ENCODE measurements at regions not wholly inside any gene's neighbourhood (a gene's known extent, or its start where the extent isn't known, plus 50 kb on each side); places are given as distances from the start of the nearest gene placed in this dataset.

- Histone ChIP-seq H3K4me3 (no peak overlapping the region), H3K27me3 (no peaks in the 10 kb centered on the region), H3K27ac (no peak overlapping the region), H3K9me3 (no peaks in the 10 kb centered on the region), H3K4me1 (no peaks in the 10 kb centered on the region), H3K36me3 (no peaks in the 10 kb centered on the region)
- intact Hi-C loops (cut with DNase I): no loop called here
- DNase-seq: no peak
- TF ChIP-seq POLR2AphosphoS5 (IDR thresholded peaks at IDR 0.05): no peak
- no peak for TF ChIP-seq POLR2A (IDR thresholded peaks at IDR 0.05)
- TF ChIP-seq EP300 (IDR thresholded peaks at IDR 0.05): no peak
- no peak for TF ChIP-seq CTCF (IDR thresholded peaks at IDR 0.05)
Measured at GRCh38 chr14:80077262-80077661, 134.0 kb downstream of the DIO2 start.

- H3K36me3 ChIP-seq: no peaks in the 10 kb centered on the region
- TF ChIP-seq POLR2A (IDR thresholded peaks at IDR 0.05): no peak
- TF ChIP-seq EP300 (IDR thresholded peaks at IDR 0.05): no peak
- TF ChIP-seq POLR2AphosphoS5 (IDR thresholded peaks at IDR 0.05): no peak
- no peak for TF ChIP-seq CTCF (IDR thresholded peaks at IDR 0.05)
- H3K27me3 ChIP-seq: no peaks in the 10 kb centered on the region
- no peak overlapping the region for H3K27ac ChIP-seq
- intact Hi-C loops (cut with DNase I): no loop called here
- no peak for DNase-seq
- H3K4me3 ChIP-seq: no peak overlapping the region
- H3K4me1 ChIP-seq: no peaks in the 10 kb centered on the region
- H3K9me3 ChIP-seq: peaks cover 0 to 2% (median 0%) of the 10 kb centered on the region in 4 donors
- 91 to 95% methylated on average over 2 of the region's 2 CpGs for WGBS, 2 donors
Measured at GRCh38 chr14:80074900-80075574, 136.3 kb downstream of the DIO2 start.

GRCh38 chr14:80059041-80059440, 152.3 kb downstream of the DIO2 start:
- Histone ChIP-seq H3K4me3 (no peak overlapping the region), H3K36me3 (no peaks in the 10 kb centered on the region), H3K4me1 (peaks cover 0 to 5% (median 0%) of the 10 kb centered on the region in 4 donors), H3K27me3 (no peaks in the 10 kb centered on the region), H3K9me3 (no peaks in the 10 kb centered on the region), H3K27ac (no peak overlapping the region)
- 84 to 93% methylated on average over 2 of the region's 2 CpGs for WGBS, 2 donors
- DNase-seq: no peak
- intact Hi-C loops (cut with DNase I): no loop called here
- TF ChIP-seq POLR2A (IDR thresholded peaks at IDR 0.05) (no peak), EP300 (IDR thresholded peaks at IDR 0.05) (no peak), POLR2AphosphoS5 (IDR thresholded peaks at IDR 0.05) (no peak), CTCF (IDR thresholded peaks at IDR 0.05) (no peak)

- intact Hi-C loops (cut with DNase I): no loop called here
- Histone ChIP-seq H3K36me3 (no peaks in the 10 kb centered on the region), H3K4me1 (peaks cover 0 to 5% (median 0%) of the 10 kb centered on the region in 4 donors), H3K27ac (no peak overlapping the region), H3K4me3 (no peak overlapping the region), H3K27me3 (no peaks in the 10 kb centered on the region), H3K9me3 (no peaks in the 10 kb centered on the region)
- DNase-seq: no peak
- no peak for TF ChIP-seq POLR2AphosphoS5 (IDR thresholded peaks at IDR 0.05)
- TF ChIP-seq CTCF (IDR thresholded peaks at IDR 0.05): no peak
- no peak for TF ChIP-seq EP300 (IDR thresholded peaks at IDR 0.05)
- no peak for TF ChIP-seq POLR2A (IDR thresholded peaks at IDR 0.05)
- 30 to 33% methylated on average over 4 of the region's 4 CpGs for WGBS, 2 donors
Measured at GRCh38 chr14:80056497-80056801, 154.9 kb downstream of the DIO2 start.
